ENCODE measurements at regions not wholly inside any gene's neighbourhood (a gene's known extent, or its start where the extent isn't known, plus 50 kb on each side); places are given as distances from the start of the nearest gene placed in this dataset.

GRCh38 chr2:160650196-160651118, 156.8 kb upstream of the RBMS1 start:
- Mint-ChIP-seq H3K4me1 (peaks cover 13% of the 10 kb centered on the region), H3K27me3 (peaks cover 4% of the 10 kb centered on the region), H3K36me3 (ENCODE audit: insufficient read depth) (no peaks in the 10 kb centered on the region), H3K9me3 (no peaks in the 10 kb centered on the region), H3K4me3 (no peak overlapping the region), H3K27ac (ENCODE audit: low read depth) (no peak overlapping the region)
- ATAC-seq (replicated peaks; ENCODE audit: extremely low read depth, poor library complexity, severe bottlenecking), result no peak
- no peak for DNase-seq (ENCODE audit: low spot score in 2 of 2)

- DNase-seq (ENCODE audit: low spot score in 2 of 2) (no peak), ATAC-seq (replicated peaks; ENCODE audit: extremely low read depth, poor library complexity, severe bottlenecking) (peak; percentile 10)
- peaks cover 13% of the 10 kb centered on the region for H3K4me1 Mint-ChIP-seq
- H3K27me3 Mint-ChIP-seq, result peaks cover 15% of the 10 kb centered on the region
- no peaks in the 10 kb centered on the region for H3K9me3 Mint-ChIP-seq
- peak overlapping the region; percentile 1 for H3K4me3 Mint-ChIP-seq
- H3K27ac Mint-ChIP-seq (ENCODE audit: low read depth), result no peak overlapping the region
- H3K36me3 Mint-ChIP-seq (ENCODE audit: insufficient read depth), result no peaks in the 10 kb centered on the region
Measured at GRCh38 chr2:160651416-160652200, 158.0 kb upstream of the RBMS1 start.

- Mint-ChIP-seq H3K4me1 (peaks cover 13% of the 10 kb centered on the region), H3K9me3 (no peaks in the 10 kb centered on the region), H3K27me3 (peaks cover 21% of the 10 kb centered on the region), H3K4me3 (peak overlapping the region; percentile 1), H3K27ac (ENCODE audit: low read depth) (no peak overlapping the region), H3K36me3 (ENCODE audit: insufficient read depth) (no peaks in the 10 kb centered on the region)
- DNase-seq (ENCODE audit: low spot score in 2 of 2) (no peak), ATAC-seq (replicated peaks; ENCODE audit: extremely low read depth, poor library complexity, severe bottlenecking) (peak; percentile 94)
Measured at GRCh38 chr2:160652236-160652635, 158.6 kb upstream of the RBMS1 start.

DNA sequence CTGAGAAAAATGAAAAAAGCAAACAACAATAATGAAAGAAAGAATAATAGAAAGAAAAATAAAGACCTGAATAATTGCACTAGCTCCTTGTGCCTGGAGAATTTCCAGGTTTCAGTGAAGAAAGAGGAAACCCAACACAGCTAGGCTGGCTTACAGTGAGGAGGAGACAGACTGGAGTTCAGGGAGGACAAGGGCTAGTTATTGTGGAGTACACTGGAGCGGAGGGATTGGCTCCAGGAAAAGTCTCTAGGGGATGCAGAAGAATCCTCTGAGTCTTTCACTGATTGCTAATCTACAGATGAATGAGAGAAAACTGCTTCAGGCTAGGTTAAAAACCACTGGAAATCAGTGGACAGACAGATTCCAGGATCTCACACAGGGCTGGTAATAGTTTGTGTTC, 163.6 kb upstream of the RBMS1 start:
- no peak for DNase-seq (ENCODE audit: low spot score in 2 of 2)
- no peak overlapping the region for H3K27ac Mint-ChIP-seq (ENCODE audit: low read depth)
- H3K27me3 Mint-ChIP-seq, result peaks cover 42% of the 10 kb centered on the region
- no peak for ATAC-seq (replicated peaks; ENCODE audit: extremely low read depth, poor library complexity, severe bottlenecking)
- no peaks in the 10 kb centered on the region for H3K36me3 Mint-ChIP-seq (ENCODE audit: insufficient read depth)
- H3K4me1 Mint-ChIP-seq, result peaks cover 10% of the 10 kb centered on the region
- H3K4me3 Mint-ChIP-seq, result no peak overlapping the region
- H3K9me3 Mint-ChIP-seq, result no peaks in the 10 kb centered on the region

GRCh38 chr2:160658851-160659250, 165.2 kb upstream of the RBMS1 start:
- no peak overlapping the region for H3K4me3 Mint-ChIP-seq
- DNase-seq (ENCODE audit: low spot score in 2 of 2) (no peak), ATAC-seq (replicated peaks; ENCODE audit: extremely low read depth, poor library complexity, severe bottlenecking) (no peak)
- H3K4me1 Mint-ChIP-seq, result no peaks in the 10 kb centered on the region
- H3K9me3 Mint-ChIP-seq, result no peaks in the 10 kb centered on the region
- H3K36me3 Mint-ChIP-seq (ENCODE audit: insufficient read depth), result no peaks in the 10 kb centered on the region
- H3K27me3 Mint-ChIP-seq, result peaks cover 42% of the 10 kb centered on the region
- no peak overlapping the region for H3K27ac Mint-ChIP-seq (ENCODE audit: low read depth)

DNA sequence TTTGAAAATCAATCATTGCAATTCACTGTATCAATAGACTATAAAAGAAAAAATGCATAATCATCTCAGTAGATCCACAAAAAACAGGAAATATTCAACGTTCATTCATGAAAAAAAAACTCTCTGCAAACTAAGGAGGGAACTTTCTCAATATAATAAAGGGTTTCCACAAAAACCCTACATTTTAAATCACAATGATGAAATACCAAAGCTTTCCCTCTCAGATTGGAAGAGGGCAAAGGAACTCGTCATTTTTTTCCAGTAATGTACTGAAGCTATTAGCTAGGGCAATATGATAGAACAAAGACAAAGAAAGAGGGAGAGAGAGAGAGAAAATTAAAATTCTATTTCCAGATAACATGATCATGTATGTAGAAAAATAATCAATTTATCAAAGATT, 167.1 kb upstream of the RBMS1 start:
- DNase-seq (ENCODE audit: low spot score in 2 of 2), result no peak
- Mint-ChIP-seq H3K4me3 (no peak overlapping the region), H3K27me3 (peaks cover 35% of the 10 kb centered on the region), H3K36me3 (ENCODE audit: insufficient read depth) (no peaks in the 10 kb centered on the region), H3K27ac (ENCODE audit: low read depth) (no peak overlapping the region), H3K4me1 (peaks cover under 1% of the 10 kb centered on the region), H3K9me3 (no peaks in the 10 kb centered on the region)
- ATAC-seq (replicated peaks; ENCODE audit: extremely low read depth, poor library complexity, severe bottlenecking), result no peak

DNA sequence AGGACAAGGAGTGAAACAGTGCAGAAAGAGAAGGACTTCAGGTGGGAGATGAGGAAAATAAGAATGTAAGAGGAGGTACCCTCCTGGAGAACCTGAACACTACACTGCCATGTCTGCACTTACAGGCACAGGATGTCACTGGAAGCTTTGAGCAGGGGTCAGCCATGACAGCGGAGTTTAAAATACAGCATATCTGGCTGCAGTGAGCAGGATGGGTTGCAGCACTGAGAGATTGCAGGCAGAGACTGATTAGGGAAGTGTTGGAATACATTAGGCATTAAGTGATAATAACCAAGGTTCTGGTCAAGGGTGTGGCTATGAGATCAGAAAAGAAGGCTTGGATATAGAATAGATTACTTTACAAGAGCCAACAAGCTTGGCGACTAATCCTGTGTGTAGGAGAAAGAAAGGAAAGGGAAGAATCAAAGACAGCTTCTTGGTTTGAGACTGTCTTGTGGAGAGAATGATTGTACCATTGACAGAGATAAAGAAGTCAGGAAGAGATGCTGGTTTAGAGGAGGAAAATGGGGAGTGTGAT, 171.1 kb upstream of the RBMS1 start:
- no peak for DNase-seq (ENCODE audit: low spot score in 2 of 2)
- Mint-ChIP-seq H3K27ac (ENCODE audit: low read depth) (no peak overlapping the region), H3K27me3 (no peaks in the 10 kb centered on the region), H3K36me3 (ENCODE audit: insufficient read depth) (no peaks in the 10 kb centered on the region), H3K4me1 (peaks cover 17% of the 10 kb centered on the region), H3K9me3 (no peaks in the 10 kb centered on the region), H3K4me3 (no peak overlapping the region)
- no peak for ATAC-seq (replicated peaks; ENCODE audit: extremely low read depth, poor library complexity, severe bottlenecking)

DNA sequence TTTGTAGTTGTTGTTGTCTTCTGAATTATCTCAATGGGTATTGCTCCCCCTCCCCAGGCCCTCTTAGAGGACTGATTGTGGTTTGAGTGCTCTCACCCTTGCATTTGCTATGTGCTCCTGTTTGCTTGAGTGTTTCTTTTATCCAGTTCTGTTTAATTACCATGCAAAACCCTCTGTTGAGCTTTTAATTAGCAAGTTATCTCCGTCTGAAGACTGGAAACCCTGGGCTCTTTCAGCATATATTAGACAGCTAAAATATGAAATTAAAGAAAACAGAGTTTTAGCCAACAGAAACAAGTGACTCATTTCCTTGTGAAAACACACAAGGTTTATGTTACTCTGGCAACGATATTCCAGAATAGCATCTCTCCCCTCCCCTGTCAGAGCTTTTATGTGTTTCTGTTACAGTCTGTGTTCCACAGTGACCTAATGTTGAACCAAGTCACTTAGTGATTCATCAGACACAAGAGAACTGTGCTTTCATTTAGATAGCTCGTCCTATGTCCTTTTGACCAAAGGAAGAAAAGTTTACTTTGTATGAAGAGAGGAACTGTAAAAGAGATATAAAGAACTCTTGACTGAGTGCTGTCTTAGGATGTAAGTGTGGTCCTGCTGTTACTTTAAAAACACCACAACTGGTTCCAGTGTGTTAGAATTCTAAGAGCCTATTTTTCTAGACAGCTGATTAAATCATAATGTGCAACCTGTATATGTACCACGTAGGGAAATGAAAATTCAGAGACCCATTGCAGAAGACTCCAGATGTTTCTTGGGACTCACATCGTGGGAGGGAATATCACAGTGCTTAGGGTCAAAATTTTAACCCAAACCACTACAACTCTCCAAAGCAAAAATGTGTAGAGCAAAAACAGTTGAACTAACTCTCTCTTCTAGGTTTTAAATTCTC, 172.8 kb upstream of the RBMS1 start:
- Mint-ChIP-seq H3K4me1 (peaks cover 17% of the 10 kb centered on the region), H3K9me3 (no peaks in the 10 kb centered on the region), H3K27ac (ENCODE audit: low read depth) (peak overlapping the region; percentile 20), H3K27me3 (no peaks in the 10 kb centered on the region), H3K4me3 (no peak overlapping the region), H3K36me3 (ENCODE audit: insufficient read depth) (no peaks in the 10 kb centered on the region)
- DNase-seq (ENCODE audit: low spot score in 2 of 2), result no peak
- ATAC-seq (replicated peaks; ENCODE audit: extremely low read depth, poor library complexity, severe bottlenecking), result peak; percentile 73

DNA sequence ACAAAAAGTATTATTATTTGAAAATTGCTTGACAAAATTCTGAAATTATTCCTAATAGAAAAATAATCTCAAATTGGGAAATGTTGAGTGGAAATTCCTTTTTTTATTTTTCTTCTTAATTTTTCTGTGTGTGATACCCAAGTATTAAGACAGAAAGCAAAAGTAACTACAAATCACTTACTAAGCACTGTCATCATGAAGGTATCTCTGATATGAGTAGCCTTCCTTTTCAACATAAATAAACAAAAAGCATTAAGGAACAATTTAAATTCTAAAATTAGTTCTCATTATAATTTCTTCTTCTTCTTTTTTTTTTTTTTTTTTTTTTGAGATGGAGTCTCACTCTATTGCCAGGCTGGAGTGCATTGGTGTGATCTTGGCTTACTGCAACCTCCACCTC, 174.2 kb upstream of the RBMS1 start:
- no peak overlapping the region for H3K27ac Mint-ChIP-seq (ENCODE audit: low read depth)
- no peaks in the 10 kb centered on the region for H3K9me3 Mint-ChIP-seq
- DNase-seq (ENCODE audit: low spot score in 2 of 2) (no peak), ATAC-seq (replicated peaks; ENCODE audit: extremely low read depth, poor library complexity, severe bottlenecking) (no peak)
- H3K4me1 Mint-ChIP-seq, result peaks cover 17% of the 10 kb centered on the region
- H3K36me3 Mint-ChIP-seq (ENCODE audit: insufficient read depth), result no peaks in the 10 kb centered on the region
- H3K27me3 Mint-ChIP-seq, result no peaks in the 10 kb centered on the region
- H3K4me3 Mint-ChIP-seq, result no peak overlapping the region

GRCh38 chr2:160670618-160671017, 177.0 kb upstream of the RBMS1 start:
- ATAC-seq (replicated peaks; ENCODE audit: extremely low read depth, poor library complexity, severe bottlenecking) (no peak), DNase-seq (ENCODE audit: low spot score in 2 of 2) (no peak)
- H3K9me3 Mint-ChIP-seq, result no peaks in the 10 kb centered on the region
- H3K4me3 Mint-ChIP-seq, result no peak overlapping the region
- no peak overlapping the region for H3K27ac Mint-ChIP-seq (ENCODE audit: low read depth)
- peaks cover 11% of the 10 kb centered on the region for H3K27me3 Mint-ChIP-seq
- H3K4me1 Mint-ChIP-seq, result peaks cover 17% of the 10 kb centered on the region
- no peaks in the 10 kb centered on the region for H3K36me3 Mint-ChIP-seq (ENCODE audit: insufficient read depth)

DNA sequence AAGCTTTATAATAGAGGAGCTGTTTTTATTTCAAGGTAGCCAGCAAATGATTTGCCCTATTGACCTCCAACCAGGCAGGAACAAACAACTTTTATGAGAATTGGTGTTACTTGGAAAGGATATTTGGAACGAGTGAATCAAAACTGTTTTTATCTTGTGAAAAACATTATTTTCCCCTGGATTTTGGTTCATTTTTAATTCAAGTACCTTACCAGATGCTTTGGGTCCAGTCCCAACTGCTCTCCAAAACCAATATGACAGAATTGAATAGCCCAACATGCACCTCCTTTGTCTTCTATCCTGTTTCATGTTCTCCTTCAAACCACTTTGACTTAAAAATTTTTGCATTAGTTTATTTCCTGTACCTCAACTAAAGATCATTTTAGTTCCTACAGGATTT, 178.6 kb upstream of the RBMS1 start:
- H3K4me3 Mint-ChIP-seq, result no peak overlapping the region
- H3K27ac Mint-ChIP-seq (ENCODE audit: low read depth), result no peak overlapping the region
- no peak for DNase-seq (ENCODE audit: low spot score in 2 of 2)
- H3K9me3 Mint-ChIP-seq, result no peaks in the 10 kb centered on the region
- H3K27me3 Mint-ChIP-seq, result peaks cover 18% of the 10 kb centered on the region
- peaks cover 4% of the 10 kb centered on the region for H3K4me1 Mint-ChIP-seq
- no peak for ATAC-seq (replicated peaks; ENCODE audit: extremely low read depth, poor library complexity, severe bottlenecking)
- H3K36me3 Mint-ChIP-seq (ENCODE audit: insufficient read depth), result no peaks in the 10 kb centered on the region

DNA sequence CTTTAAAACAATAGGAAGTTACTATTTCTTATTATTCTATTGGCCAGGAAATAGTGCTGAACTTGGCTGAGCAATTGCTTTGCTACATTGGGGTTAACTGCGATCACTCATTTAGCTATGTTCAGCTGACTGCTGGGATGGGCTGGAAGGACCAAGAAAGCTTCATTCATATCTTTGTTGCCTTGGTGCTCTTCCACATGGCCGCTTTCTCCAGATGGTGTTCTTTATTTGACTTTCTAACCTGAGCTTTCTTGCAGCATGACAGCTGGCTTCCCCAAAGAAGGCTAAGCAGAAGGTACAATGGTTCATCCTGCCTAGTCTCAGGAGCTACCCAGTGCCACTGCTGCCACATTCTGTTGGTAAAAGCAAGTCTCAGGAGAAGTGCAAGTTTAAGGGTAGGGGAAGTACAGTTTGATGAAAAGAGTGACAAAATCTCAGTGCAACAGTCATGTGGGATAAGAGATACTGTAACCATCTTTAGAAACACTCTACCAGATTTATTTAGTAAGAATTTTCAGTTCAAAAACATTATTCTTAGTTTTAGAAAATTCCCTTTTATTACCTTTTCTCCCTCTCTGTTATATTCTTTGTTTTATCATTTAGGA, 180.6 kb upstream of the RBMS1 start:
- Mint-ChIP-seq H3K27me3 (peaks cover 32% of the 10 kb centered on the region), H3K36me3 (ENCODE audit: insufficient read depth) (no peaks in the 10 kb centered on the region), H3K27ac (ENCODE audit: low read depth) (no peak overlapping the region), H3K4me3 (no peak overlapping the region), H3K9me3 (no peaks in the 10 kb centered on the region), H3K4me1 (no peaks in the 10 kb centered on the region)
- DNase-seq (ENCODE audit: low spot score in 2 of 2) (no peak), ATAC-seq (replicated peaks; ENCODE audit: extremely low read depth, poor library complexity, severe bottlenecking) (no peak)
